GM23338 (cell line): ENCODE measurements at regions not wholly inside any gene's neighbourhood (a gene's known extent, or its start where the extent isn't known, plus 50 kb on each side); places are given as distances from the start of the nearest gene placed in this dataset.

Experiments
- ATAC-seq: fragments of 200-7000 bp; cut with Tn5 transposase; 3 replicates; pipeline ENCODE4 v1.9.1; 2020
- DNase-seq: peaks from one replicate; pipeline ENCODE4 v3.0.0-alpha.2; 2015; ENCODE audit warnings: low spot score
- H2AFZ ChIP-seq: fragments of 200-600 bp; sonication (generic); 2 replicates; pipeline ENCODE4 v1.8.0; 2016; ENCODE audit warnings: antibody characterized with exemption, mild to moderate bottlenecking, moderate library complexity
- H3F3A ChIP-seq: fragments of 200-600 bp; sonication (generic); replicated peaks from 2 replicates; pipeline ENCODE4 v1.8.0; 2017; ENCODE audit warnings: antibody characterized with exemption, mixed run types, low read depth
- H3K27ac ChIP-seq: fragments of 200-600 bp; sonication (generic); 2 replicates; pipeline ENCODE4 v1.6.1; 2016; ENCODE audit warnings: low read depth
- H3K27me3 ChIP-seq: fragments of 200-600 bp; sonication (generic); 2 replicates; pipeline ENCODE4 v1.8.0; 2016; ENCODE audit warnings: mild to moderate bottlenecking, mixed run types, moderate library complexity; ENCODE audit not compliant: insufficient read depth
- H3K36me3 ChIP-seq: fragments of 200-600 bp; sonication (generic); 2 replicates; pipeline ENCODE4 v1.8.0; 2016; ENCODE audit warnings: mild to moderate bottlenecking; ENCODE audit not compliant: insufficient read depth
- H3K4me1 ChIP-seq: fragments of 200-600 bp; sonication (generic); 2 replicates; pipeline ENCODE4 v1.8.0; 2016; ENCODE audit warnings: mild to moderate bottlenecking, moderate library complexity; ENCODE audit not compliant: insufficient read depth
- H3K4me2 ChIP-seq: fragments of 200-600 bp; sonication (generic); 2 replicates; pipeline ENCODE4 v1.7.1; 2017; ENCODE audit warnings: mixed run types
- H3K4me3 ChIP-seq: fragments of 200-600 bp; sonication (generic); 2 replicates; pipeline ENCODE4 v1.6.1; 2016; ENCODE audit warnings: mixed run types
- H3K79me2 ChIP-seq: fragments of 200-600 bp; sonication (generic); replicated peaks from 2 replicates; pipeline ENCODE4 v1.8.0; 2017; ENCODE audit warnings: mild to moderate bottlenecking; ENCODE audit not compliant: insufficient read depth
- H3K9me2 ChIP-seq: fragments of 200-600 bp; sonication (generic); 2 replicates; pipeline ENCODE4 v1.8.0; 2017; ENCODE audit not compliant: insufficient read depth
- H4K20me1 ChIP-seq: fragments of 200-600 bp; sonication (generic); replicated peaks from 2 replicates; pipeline ENCODE4 v1.8.0; 2017; ENCODE audit warnings: mild to moderate bottlenecking; ENCODE audit not compliant: insufficient read depth
- H3K27ac Mint-ChIP-seq: 2 replicates; pipeline ENCODE4 v1.8.0; 2020; ENCODE audit warnings: inconsistent platforms, mild to moderate bottlenecking, moderate library complexity, mixed read lengths
- H3K27me3 Mint-ChIP-seq: 3 replicates; pipeline ENCODE4 v1.8.0; 2022; ENCODE audit warnings: low read depth, mild to moderate bottlenecking, moderate library complexity, mixed read lengths, inconsistent platforms; ENCODE audit not compliant: insufficient read depth, poor library complexity
- H3K36me3 Mint-ChIP-seq: 3 replicates; pipeline ENCODE4 v1.8.0; 2021; ENCODE audit warnings: low read depth, mild to moderate bottlenecking, inconsistent platforms, moderate library complexity, mixed read lengths
- H3K4me1 Mint-ChIP-seq: 3 replicates; pipeline ENCODE4 v1.8.0; 2020; ENCODE audit warnings: mild to moderate bottlenecking, inconsistent platforms, mixed read lengths
- H3K4me3 Mint-ChIP-seq: 3 replicates; pipeline ENCODE4 v1.8.0; 2021; ENCODE audit warnings: moderate library complexity, mild to moderate bottlenecking, inconsistent platforms, mixed read lengths
- H3K9me3 Mint-ChIP-seq: 3 replicates; pipeline ENCODE4 v1.8.0; 2020; ENCODE audit warnings: moderate library complexity, mild to moderate bottlenecking, inconsistent platforms, mixed read lengths
- EZH2 ChIP-seq: fragments of 200-600 bp; sonication (generic); IDR thresholded peaks from one replicate; pipeline ENCODE4 v1.8.0; 2017; ENCODE audit warnings: antibody characterized with exemption, mild to moderate bottlenecking, low read depth; ENCODE audit not compliant: unreplicated experiment
- JUNB ChIP-seq: IDR thresholded peaks from one replicate; pipeline ENCODE4 v1.6.1; 2016; ENCODE audit warnings: antibody characterized with exemption; ENCODE audit not compliant: unreplicated experiment
- POLR2AphosphoS5 ChIP-seq: IDR thresholded peaks from 2 replicates; pipeline ENCODE4 v1.6.1; 2016; ENCODE audit warnings: antibody characterized with exemption, low read depth
- TF ChIP-seq, protein P1 (sequence below): fragments of 250-450 bp; sonication (Bioruptor Pico); IDR thresholded peaks from 2 replicates; pipeline ENCODE4 v1.5.0; 2020; ENCODE audit warnings: mild to moderate bottlenecking, moderate library complexity
- TF ChIP-seq, protein P2 (sequence below): IDR thresholded peaks from one replicate; pipeline ENCODE4 v1.6.1; 2018; ENCODE audit warnings: antibody characterized with exemption; ENCODE audit not compliant: unreplicated experiment

DNA sequence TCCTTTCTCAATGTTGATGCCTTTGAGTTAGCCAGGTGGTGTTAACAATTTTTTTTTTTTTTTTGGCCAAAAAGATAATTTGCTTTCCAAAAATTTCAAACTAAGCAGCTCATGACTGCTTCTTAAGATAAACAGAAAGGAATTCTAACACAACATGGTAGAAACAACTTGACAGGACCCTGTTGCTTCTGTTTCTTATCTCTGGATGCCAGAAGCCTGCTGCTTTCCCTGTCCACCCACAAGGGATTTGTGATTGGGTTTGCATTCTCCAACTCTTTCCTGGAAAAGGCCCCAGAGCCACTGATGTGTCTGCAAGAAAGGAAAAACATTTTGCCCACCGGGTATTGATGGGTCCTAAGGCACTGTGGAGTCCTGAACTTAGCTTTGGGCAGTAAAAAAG lies 217.2 kb upstream of the PKDCC start:
- H3K9me2 ChIP-seq: no peaks in the 10 kb centered on the region
- Mint-ChIP-seq H3K4me3 (no peak overlapping the region), H3K4me1 (no peaks in the 10 kb centered on the region), H3K27me3 (peaks cover 1% of the 10 kb centered on the region), H3K27ac (no peak overlapping the region), H3K9me3 (no peaks in the 10 kb centered on the region), H3K36me3 (no peaks in the 10 kb centered on the region)
- H3F3A ChIP-seq: no peaks in the 10 kb centered on the region
- no peaks in the 10 kb centered on the region for H3K36me3 ChIP-seq
- H4K20me1 ChIP-seq: no peaks in the 10 kb centered on the region; the same call in 1 of the 2 replicates
- ATAC-seq (no peak), DNase-seq (no peak)
- H3K4me3 ChIP-seq: no peak overlapping the region
- H3K27ac ChIP-seq: no peak overlapping the region
- no peaks in the 10 kb centered on the region for H3K79me2 ChIP-seq
- H3K27me3 ChIP-seq: no peaks in the 10 kb centered on the region
- no peaks in the 10 kb centered on the region for H3K4me1 ChIP-seq
- TF ChIP-seq, protein P1, sequence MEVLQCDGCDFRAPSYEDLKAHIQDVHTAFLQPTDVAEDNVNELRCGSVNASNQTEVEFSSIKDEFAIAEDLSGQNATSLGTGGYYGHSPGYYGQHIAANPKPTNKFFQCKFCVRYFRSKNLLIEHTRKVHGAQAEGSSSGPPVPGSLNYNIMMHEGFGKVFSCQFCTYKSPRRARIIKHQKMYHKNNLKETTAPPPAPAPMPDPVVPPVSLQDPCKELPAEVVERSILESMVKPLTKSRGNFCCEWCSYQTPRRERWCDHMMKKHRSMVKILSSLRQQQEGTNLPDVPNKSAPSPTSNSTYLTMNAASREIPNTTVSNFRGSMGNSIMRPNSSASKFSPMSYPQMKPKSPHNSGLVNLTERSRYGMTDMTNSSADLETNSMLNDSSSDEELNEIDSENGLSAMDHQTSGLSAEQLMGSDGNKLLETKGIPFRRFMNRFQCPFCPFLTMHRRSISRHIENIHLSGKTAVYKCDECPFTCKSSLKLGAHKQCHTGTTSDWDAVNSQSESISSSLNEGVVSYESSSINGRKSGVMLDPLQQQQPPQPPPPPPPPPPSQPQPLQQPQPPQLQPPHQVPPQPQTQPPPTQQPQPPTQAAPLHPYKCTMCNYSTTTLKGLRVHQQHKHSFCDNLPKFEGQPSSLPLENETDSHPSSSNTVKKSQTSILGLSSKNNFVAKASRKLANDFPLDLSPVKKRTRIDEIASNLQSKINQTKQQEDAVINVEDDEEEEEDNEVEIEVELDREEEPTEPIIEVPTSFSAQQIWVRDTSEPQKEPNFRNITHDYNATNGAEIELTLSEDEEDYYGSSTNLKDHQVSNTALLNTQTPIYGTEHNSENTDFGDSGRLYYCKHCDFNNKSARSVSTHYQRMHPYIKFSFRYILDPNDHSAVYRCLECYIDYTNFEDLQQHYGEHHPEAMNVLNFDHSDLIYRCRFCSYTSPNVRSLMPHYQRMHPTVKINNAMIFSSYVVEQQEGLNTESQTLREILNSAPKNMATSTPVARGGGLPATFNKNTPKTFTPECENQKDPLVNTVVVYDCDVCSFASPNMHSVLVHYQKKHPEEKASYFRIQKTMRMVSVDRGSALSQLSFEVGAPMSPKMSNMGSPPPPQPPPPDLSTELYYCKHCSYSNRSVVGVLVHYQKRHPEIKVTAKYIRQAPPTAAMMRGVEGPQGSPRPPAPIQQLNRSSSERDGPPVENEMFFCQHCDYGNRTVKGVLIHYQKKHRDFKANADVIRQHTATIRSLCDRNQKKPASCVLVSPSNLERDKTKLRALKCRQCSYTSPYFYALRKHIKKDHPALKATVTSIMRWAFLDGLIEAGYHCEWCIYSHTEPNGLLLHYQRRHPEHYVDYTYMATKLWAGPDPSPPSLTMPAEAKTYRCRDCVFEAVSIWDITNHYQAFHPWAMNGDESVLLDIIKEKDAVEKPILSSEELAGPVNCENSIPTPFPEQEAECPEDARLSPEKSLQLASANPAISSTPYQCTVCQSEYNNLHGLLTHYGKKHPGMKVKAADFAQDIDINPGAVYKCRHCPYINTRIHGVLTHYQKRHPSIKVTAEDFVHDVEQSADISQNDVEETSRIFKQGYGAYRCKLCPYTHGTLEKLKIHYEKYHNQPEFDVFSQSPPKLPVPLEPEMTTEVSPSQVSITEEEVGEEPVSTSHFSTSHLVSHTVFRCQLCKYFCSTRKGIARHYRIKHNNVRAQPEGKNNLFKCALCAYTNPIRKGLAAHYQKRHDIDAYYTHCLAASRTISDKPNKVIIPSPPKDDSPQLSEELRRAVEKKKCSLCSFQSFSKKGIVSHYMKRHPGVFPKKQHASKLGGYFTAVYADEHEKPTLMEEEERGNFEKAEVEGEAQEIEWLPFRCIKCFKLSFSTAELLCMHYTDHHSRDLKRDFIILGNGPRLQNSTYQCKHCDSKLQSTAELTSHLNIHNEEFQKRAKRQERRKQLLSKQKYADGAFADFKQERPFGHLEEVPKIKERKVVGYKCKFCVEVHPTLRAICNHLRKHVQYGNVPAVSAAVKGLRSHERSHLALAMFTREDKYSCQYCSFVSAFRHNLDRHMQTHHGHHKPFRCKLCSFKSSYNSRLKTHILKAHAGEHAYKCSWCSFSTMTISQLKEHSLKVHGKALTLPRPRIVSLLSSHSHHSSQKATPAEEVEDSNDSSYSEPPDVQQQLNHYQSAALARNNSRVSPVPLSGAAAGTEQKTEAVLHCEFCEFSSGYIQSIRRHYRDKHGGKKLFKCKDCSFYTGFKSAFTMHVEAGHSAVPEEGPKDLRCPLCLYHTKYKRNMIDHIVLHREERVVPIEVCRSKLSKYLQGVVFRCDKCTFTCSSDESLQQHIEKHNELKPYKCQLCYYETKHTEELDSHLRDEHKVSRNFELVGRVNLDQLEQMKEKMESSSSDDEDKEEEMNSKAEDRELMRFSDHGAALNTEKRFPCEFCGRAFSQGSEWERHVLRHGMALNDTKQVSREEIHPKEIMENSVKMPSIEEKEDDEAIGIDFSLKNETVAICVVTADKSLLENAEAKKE: no peak
- TF ChIP-seq, protein P2, sequence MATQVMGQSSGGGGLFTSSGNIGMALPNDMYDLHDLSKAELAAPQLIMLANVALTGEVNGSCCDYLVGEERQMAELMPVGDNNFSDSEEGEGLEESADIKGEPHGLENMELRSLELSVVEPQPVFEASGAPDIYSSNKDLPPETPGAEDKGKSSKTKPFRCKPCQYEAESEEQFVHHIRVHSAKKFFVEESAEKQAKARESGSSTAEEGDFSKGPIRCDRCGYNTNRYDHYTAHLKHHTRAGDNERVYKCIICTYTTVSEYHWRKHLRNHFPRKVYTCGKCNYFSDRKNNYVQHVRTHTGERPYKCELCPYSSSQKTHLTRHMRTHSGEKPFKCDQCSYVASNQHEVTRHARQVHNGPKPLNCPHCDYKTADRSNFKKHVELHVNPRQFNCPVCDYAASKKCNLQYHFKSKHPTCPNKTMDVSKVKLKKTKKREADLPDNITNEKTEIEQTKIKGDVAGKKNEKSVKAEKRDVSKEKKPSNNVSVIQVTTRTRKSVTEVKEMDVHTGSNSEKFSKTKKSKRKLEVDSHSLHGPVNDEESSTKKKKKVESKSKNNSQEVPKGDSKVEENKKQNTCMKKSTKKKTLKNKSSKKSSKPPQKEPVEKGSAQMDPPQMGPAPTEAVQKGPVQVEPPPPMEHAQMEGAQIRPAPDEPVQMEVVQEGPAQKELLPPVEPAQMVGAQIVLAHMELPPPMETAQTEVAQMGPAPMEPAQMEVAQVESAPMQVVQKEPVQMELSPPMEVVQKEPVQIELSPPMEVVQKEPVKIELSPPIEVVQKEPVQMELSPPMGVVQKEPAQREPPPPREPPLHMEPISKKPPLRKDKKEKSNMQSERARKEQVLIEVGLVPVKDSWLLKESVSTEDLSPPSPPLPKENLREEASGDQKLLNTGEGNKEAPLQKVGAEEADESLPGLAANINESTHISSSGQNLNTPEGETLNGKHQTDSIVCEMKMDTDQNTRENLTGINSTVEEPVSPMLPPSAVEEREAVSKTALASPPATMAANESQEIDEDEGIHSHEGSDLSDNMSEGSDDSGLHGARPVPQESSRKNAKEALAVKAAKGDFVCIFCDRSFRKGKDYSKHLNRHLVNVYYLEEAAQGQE: no peak
- H3K4me2 ChIP-seq: no peak overlapping the region
- H2AFZ ChIP-seq: no peak overlapping the region

DNA sequence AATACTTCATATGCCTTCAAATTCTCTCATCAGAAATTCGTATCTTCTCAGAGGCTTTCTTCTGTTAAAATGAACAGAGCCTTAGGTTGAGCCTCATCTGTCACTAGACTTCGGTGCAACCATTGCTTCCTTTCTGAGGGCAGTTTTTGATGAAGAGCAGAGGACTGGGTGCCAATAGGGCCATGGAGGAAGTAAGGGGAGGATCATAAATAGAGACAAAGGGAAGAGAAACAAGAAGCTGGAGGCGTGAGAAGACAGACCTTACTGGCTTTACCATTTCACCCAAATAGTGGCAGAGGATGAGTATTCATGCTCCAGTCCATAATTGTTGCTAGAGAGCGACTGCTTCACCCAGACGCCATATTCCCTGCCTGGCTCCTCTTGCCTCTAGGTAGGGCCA lies 215.6 kb upstream of the PKDCC start:
- ATAC-seq (no peak), DNase-seq (no peak)
- H3K79me2 ChIP-seq: no peaks in the 10 kb centered on the region
- H3K4me2 ChIP-seq: no peak overlapping the region
- H3K9me2 ChIP-seq: no peaks in the 10 kb centered on the region
- H3K4me1 Mint-ChIP-seq: no peaks in the 10 kb centered on the region
- H3K27me3 Mint-ChIP-seq: peaks cover 1% of the 10 kb centered on the region
- no peaks in the 10 kb centered on the region for H3K4me1 ChIP-seq
- H3K27ac Mint-ChIP-seq: no peak overlapping the region
- H4K20me1 ChIP-seq: no peaks in the 10 kb centered on the region; the same call in 1 of the 2 replicates
- H3K9me3 Mint-ChIP-seq: no peaks in the 10 kb centered on the region
- H2AFZ ChIP-seq: no peak overlapping the region
- H3K27ac ChIP-seq: no peak overlapping the region
- no peaks in the 10 kb centered on the region for H3K27me3 ChIP-seq
- H3K36me3 Mint-ChIP-seq: no peaks in the 10 kb centered on the region
- no peak overlapping the region for H3K4me3 Mint-ChIP-seq
- H3F3A ChIP-seq: no peaks in the 10 kb centered on the region
- no peak overlapping the region for H3K4me3 ChIP-seq
- no peaks in the 10 kb centered on the region for H3K36me3 ChIP-seq
- TF ChIP-seq EZH2 (no peak), POLR2AphosphoS5 (no peak), JUNB (no peak)
- TF ChIP-seq, protein P2: no peak
